ENCODE measurements at regions not wholly inside any gene's neighbourhood (a gene's known extent, or its start where the extent isn't known, plus 50 kb on each side); places are given as distances from the start of the nearest gene placed in this dataset.

GRCh38 chr17:77720946-77721845 lies 237.3 kb upstream of the TNRC6C start:
- DNase-seq (ENCODE audit: low spot score in 2 of 2): peak in 1 of 2 donors; percentile 7
- no peaks in the 10 kb centered on the region for H3K36me3 ChIP-seq
- intact Hi-C loops (cut with DNase I; ENCODE audit: low total_unique reads): loop anchor here (5.0 kb wide), 1 partner anchor 1136 kb away; no protein-coding TSS in a partner anchor

GRCh38 chr17:77721846-77722160 lies 236.7 kb upstream of the TNRC6C start:
- TF ChIP-seq POLR2A (IDR thresholded peaks at IDR 0.05): no peak
- no peak for TF ChIP-seq CTCF (IDR thresholded peaks at IDR 0.05)
- TF ChIP-seq POLR2AphosphoS5 (IDR thresholded peaks at IDR 0.05): no peak
- no peak overlapping the region for H3K4me3 ChIP-seq
- no peak overlapping the region for H3K27ac ChIP-seq
- H3K36me3 ChIP-seq: no peaks in the 10 kb centered on the region
- intact Hi-C loops (cut with DNase I; ENCODE audit: low total_unique reads): loop anchor here (5.0 kb wide), 1 partner anchor 1135 kb away; no protein-coding TSS in a partner anchor
- DNase-seq (ENCODE audit: low spot score in 2 of 2): peak in 1 of 2 donors; percentile 12
- no peaks in the 10 kb centered on the region for H3K9me3 ChIP-seq
- H3K4me1 ChIP-seq: no peaks in the 10 kb centered on the region
- H3K27me3 ChIP-seq: no peaks in the 10 kb centered on the region

More at GRCh38 chr17:77720946-77721845, 237.3 kb upstream of the TNRC6C start:
- Histone ChIP-seq H3K27me3 (no peaks in the 10 kb centered on the region), H3K27ac (no peak overlapping the region), H3K4me3 (no peak overlapping the region), H3K4me1 (no peaks in the 10 kb centered on the region), H3K9me3 (no peaks in the 10 kb centered on the region)
- TF ChIP-seq CTCF (IDR thresholded peaks at IDR 0.05) (no peak), POLR2A (IDR thresholded peaks at IDR 0.05) (no peak), POLR2AphosphoS5 (IDR thresholded peaks at IDR 0.05) (no peak)

- Histone ChIP-seq H3K27me3 (no peaks in the 10 kb centered on the region), H3K27ac (no peak overlapping the region), H3K9me3 (no peaks in the 10 kb centered on the region), H3K36me3 (no peaks in the 10 kb centered on the region), H3K4me3 (no peak overlapping the region), H3K4me1 (no peaks in the 10 kb centered on the region)
- DNase-seq (ENCODE audit: low spot score in 2 of 2): peak in 1 of 2 donors; percentile 12
- intact Hi-C loops (cut with DNase I; ENCODE audit: low total_unique reads): loop anchor here (5.0 kb wide), 1 partner anchor 1135 kb away; no protein-coding TSS in a partner anchor
- no peak for TF ChIP-seq POLR2A (IDR thresholded peaks at IDR 0.05)
- TF ChIP-seq CTCF (IDR thresholded peaks at IDR 0.05): no peak
- TF ChIP-seq POLR2AphosphoS5 (IDR thresholded peaks at IDR 0.05): no peak
These were observed 236.1 kb upstream of the TNRC6C start for GRCh38 chr17:77722366-77722765.

DNA sequence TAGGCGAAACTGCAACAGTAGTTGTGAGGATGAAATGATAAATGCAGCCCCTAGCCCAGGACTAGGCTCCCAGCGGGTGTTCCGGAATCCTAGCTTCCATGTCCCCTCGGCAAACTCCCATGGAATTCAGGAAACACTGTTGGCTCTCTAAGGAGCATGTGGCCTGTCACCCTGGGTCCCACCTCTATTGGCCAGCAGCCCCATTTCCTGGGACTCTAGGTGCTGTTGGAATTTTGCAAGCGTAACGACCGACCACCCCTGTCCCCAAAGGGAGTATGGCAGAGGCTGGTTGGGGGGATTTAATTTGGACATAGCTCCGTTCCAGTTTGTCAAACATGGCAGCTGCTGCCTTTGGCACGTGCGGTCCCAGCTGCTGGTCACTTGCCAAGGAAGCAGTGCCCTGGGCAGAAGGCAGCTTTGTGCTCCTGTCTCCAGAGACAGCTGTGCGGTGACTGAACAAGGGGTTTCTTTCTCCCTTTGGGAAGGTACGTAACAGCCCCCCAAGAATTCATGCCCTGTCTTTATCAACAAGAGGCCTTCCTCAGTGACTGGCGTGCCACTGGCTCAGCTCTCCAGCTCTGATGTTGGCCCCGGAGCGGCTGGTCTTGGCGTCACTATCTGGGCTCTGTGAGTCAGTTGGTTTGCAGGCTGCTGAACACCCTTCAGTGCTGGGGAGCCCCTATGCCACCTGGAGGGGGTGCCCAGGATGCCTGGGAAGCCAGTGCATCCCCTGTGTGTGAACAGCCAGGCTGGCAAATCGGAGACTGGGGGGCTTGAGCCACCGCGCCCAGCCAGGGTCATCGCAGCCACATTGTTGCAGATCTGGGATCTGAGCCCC lies 235.2 kb upstream of the TNRC6C start:
- H3K4me1 ChIP-seq: peaks cover 0 to 3% of the 10 kb centered on the region in 2 donors
- intact Hi-C loops (cut with DNase I; ENCODE audit: low total_unique reads): loop anchor here (5.0 kb wide), 1 partner anchor 1134 kb away; no protein-coding TSS in a partner anchor
- TF ChIP-seq CTCF (IDR thresholded peaks at IDR 0.05): no peak
- TF ChIP-seq POLR2A (IDR thresholded peaks at IDR 0.05): no peak
- H3K27me3 ChIP-seq: no peaks in the 10 kb centered on the region
- no peaks in the 10 kb centered on the region for H3K9me3 ChIP-seq
- H3K36me3 ChIP-seq: no peaks in the 10 kb centered on the region
- DNase-seq (ENCODE audit: low spot score in 2 of 2): peak in 1 of 2 donors; percentile 15
- H3K27ac ChIP-seq: no peak overlapping the region
- H3K4me3 ChIP-seq: no peak overlapping the region

Data from breast epithelium (tissue), 4 donors.